GM15510 (cell line): ENCODE measurements at regions not wholly inside any gene's neighbourhood (a gene's known extent, or its start where the extent isn't known, plus 50 kb on each side); places are given as distances from the start of the nearest gene placed in this dataset.

Experiments
- POLR2A ChIP-seq: IDR thresholded peaks from 3 replicates; pipeline ENCODE4 v1.6.1; 2011; ENCODE audit warnings: borderline replicate concordance; ENCODE audit not compliant: insufficient read length; ENCODE audit errors: extremely low read depth

GRCh38 chr10:62453274-62453673 is 79.1 kb downstream of the ZNF365 start:
- no peak for TF ChIP-seq POLR2A

GRCh38 chr10:62454687-62455397 is 80.7 kb downstream of the ZNF365 start:
- no peak for TF ChIP-seq POLR2A

DNA sequence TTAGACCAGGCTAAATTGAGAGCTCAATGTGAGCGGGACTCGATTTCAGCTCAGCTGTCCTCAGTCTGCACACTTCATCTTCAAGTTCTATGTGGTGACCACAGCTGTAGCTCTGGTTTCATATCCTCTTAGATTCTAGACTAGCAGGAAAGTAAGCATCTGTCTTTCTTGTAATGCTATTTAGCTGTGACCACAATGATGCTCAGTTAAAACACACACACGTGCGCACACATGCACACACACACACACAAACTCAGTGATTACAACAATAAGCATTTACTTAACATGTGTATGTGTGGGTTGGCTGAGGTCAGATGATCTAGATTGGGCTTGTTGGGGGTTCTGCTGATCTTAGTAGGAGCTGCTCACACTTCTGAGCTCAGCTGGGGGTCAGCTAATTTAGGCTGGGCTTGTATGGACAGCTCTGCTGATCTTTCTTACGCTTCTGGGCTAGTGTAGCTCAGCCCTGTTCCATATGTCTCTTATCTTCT is 82.5 kb downstream of the ZNF365 start:
- TF ChIP-seq POLR2A = no peak

GRCh38 chr10:62457196-62457595 is 83.0 kb downstream of the ZNF365 start:
- TF ChIP-seq POLR2A = no peak

DNA sequence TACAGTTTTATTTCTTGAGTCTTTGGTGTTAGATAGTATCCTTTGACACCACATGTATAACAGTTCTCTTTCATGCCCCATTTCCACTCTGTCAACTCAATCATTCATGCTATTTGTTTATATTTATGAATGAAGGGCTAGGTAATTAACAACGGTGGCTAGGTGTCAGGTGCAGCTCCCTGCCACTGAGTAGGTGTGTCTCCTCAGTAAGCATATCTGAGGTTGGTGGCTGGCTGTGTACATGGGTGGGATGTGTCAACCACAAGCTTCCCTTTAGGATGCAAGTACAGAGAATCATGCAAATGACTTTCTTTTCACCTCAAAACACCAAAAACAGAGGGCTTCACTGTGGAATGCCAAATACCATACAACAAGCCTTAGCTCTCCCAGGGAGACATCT is 83.4 kb downstream of the ZNF365 start:
- TF ChIP-seq POLR2A = no peak

- no peak for TF ChIP-seq POLR2A
Measured at GRCh38 chr10:62459072-62459471, 84.9 kb downstream of the ZNF365 start.

DNA sequence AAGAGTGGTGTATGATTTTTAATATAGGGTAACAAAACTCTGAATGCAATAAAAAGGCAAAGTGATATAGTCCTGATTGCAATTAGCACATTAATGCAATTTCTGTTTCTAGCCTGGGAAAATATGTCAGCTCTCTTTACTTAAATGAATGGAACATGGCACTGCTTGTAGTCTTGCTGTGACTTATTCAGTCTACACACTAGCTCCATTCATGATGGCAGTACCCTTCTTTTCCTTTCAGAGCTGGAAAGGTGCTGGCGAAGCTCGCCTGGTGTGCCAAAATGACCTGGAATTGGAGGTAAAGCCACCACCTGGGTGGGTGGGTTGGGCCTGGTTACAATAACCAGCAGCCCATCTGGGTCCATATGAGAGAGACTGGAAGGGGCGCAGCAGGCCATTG is 85.3 kb downstream of the ZNF365 start:
- TF ChIP-seq POLR2A = no peak

DNA sequence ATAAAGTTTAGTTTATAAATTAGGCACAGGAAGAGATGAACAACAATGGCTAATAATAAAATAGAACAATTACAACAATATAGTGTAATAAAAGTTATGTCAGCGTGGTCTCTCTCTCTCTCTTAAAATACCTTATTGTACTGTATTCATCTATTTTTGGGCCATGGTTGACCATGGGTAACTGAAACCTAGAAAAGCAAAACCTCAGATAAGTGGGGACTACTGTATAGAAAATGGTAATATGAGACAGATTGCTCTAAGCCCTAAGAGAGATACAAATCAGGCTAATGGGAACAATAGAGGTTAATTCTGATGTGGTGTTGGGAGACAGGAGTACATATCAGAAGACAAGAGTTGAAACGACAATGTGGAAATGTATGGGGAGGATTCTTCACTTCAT is 86.2 kb downstream of the ZNF365 start:
- TF ChIP-seq POLR2A = no peak

DNA sequence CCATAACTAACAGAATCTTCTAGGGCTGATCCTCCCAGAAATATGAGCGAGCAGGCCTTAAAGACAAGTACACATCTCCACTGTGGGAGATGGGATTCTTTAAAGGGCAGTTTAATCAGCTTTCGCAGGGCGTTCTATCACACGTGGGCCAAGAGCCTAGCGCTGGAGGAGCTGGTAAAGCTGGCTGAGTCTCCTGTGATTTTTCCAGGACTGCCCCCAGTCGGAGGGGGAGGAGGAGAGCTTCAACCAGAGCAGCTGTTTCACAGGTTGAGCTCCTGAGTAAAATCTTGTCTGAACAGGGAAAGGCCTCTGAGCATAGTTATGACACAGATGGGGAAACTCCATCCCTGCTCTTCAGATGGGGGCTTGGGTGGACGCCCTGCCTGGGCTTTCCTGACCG is 87.0 kb downstream of the ZNF365 start:
- no peak for TF ChIP-seq POLR2A

- TF ChIP-seq POLR2A = no peak
Measured at GRCh38 chr10:62462461-62462860, 88.3 kb downstream of the ZNF365 start.

- TF ChIP-seq POLR2A = no peak
Measured at GRCh38 chr10:62463364-62463763, 89.2 kb downstream of the ZNF365 start.

- no peak for TF ChIP-seq POLR2A
Measured at GRCh38 chr10:62464308-62464707, 90.1 kb downstream of the ZNF365 start.

GRCh38 chr10:62466590-62466989 is 92.4 kb downstream of the ZNF365 start:
- no peak for TF ChIP-seq POLR2A

GRCh38 chr10:62467527-62467926 is 93.4 kb downstream of the ZNF365 start:
- TF ChIP-seq POLR2A = no peak

GRCh38 chr10:62471711-62472110 is 97.5 kb downstream of the ZNF365 start:
- TF ChIP-seq POLR2A = no peak

DNA sequence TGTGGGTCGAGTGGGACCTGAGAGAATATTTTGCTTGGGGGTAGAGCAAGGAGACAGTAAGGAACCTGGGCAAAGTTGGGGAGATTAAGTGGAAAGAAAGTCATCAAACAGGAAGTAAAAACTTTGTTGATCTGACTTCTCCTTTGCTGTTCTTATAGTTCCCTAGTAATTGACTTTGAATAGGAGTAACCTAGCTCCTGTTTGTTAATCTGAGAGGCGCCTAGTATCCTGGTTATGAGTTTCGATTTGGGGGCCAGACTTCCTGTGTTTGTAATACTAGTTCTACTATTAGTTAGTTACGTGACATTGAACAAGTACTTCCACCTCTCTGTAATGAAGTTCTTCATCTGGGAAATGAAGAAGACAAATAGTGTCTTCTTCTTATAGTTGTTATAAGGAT is 99.1 kb downstream of the ZNF365 start:
- TF ChIP-seq POLR2A = no peak
